ENCODE measurements at regions not wholly inside any gene's neighbourhood (a gene's known extent, or its start where the extent isn't known, plus 50 kb on each side); places are given as distances from the start of the nearest gene placed in this dataset.
"Not testable (repeated sequence)": the region's sequence is repeated elsewhere in the genome, so short reads cannot be mapped to it uniquely, and the experiment has no call there.

DNA sequence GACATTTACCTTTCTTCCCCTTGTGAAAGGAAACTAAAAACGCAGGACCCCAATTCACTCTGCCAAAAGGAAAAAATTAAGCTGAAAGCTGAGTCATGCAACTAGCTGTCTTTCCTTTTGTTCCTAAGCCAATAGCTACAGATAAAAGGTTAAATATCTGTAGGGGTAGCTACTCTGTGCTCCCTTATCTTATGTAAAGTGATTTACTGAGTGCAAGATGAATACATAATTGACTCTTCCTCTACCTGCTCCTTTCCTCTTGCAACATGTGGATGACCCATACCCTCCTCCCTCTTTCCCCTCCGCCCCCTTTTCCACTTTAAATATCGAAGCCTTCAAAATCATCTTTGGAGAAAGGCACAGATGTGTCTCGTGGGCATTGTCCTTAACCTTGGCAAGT, 68.0 kb upstream of the ZNF157 start:
- no peak for DNase-seq (ENCODE audit: low read depth in 6 of 9, low spot score in 9 of 9)
- no peak overlapping the region for H3K27ac ChIP-seq (ENCODE audit: low read depth in 1 of 2, low read length in 1 of 2)
- H3K4me3 ChIP-seq (ENCODE audit: low read length in 2 of 2) = no peak overlapping the region
- WGBS = 71% methylated on average over 4 of the region's 4 CpGs
- H3K9me3 ChIP-seq (ENCODE audit: control insufficient read depth in 2 of 2, insufficient read depth in 1 of 2, low read length in 1 of 2) = no peaks in the 10 kb centered on the region
- H3K4me1 ChIP-seq (ENCODE audit: control insufficient read depth in 2 of 2, insufficient read depth in 2 of 2, low read length in 2 of 2) = no peaks in the 10 kb centered on the region
- peaks cover 0 to 2% of the 10 kb centered on the region in 2 donors for H3K27me3 ChIP-seq (ENCODE audit: control insufficient read depth in 2 of 2, insufficient read depth in 1 of 2, low read length in 1 of 2)
- no peaks in the 10 kb centered on the region for H3K36me3 ChIP-seq (ENCODE audit: control insufficient read depth in 2 of 2, insufficient read depth in 2 of 2, low read length in 1 of 2)

DNA sequence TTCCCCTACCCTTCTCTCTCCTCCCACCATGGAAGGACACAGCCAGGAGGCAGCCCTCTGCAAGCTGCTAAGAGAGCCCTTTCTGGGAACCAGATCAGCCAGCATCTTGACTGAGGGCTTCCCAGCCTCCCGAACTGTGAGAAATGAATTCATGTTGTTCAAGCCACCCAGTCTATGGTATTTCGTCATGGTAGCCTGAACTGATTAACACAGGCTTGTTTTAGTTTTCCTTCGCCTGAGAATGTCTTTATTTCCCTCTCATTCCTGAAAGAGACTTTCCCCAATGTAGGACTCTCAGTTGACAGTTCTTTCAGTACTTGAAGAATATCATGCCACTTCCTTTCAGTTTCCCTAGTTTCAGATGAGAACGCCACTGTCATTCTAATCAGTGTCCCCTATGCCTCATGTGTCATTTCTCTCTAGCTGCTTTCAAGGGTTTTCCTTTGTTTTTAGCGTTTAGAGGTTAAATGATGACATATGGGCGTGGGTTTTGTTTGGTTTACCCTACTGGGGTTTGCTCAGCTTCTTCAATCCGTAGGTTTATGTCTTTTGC, 63.8 kb upstream of the ZNF157 start:
- H3K27me3 ChIP-seq (ENCODE audit: control insufficient read depth in 2 of 2, insufficient read depth in 1 of 2, low read length in 1 of 2); DNase-seq (ENCODE audit: low read depth in 6 of 9, low spot score in 9 of 9): not testable (repeated sequence)
- WGBS = 94% methylated on average over 7 of the region's 7 CpGs

DNA sequence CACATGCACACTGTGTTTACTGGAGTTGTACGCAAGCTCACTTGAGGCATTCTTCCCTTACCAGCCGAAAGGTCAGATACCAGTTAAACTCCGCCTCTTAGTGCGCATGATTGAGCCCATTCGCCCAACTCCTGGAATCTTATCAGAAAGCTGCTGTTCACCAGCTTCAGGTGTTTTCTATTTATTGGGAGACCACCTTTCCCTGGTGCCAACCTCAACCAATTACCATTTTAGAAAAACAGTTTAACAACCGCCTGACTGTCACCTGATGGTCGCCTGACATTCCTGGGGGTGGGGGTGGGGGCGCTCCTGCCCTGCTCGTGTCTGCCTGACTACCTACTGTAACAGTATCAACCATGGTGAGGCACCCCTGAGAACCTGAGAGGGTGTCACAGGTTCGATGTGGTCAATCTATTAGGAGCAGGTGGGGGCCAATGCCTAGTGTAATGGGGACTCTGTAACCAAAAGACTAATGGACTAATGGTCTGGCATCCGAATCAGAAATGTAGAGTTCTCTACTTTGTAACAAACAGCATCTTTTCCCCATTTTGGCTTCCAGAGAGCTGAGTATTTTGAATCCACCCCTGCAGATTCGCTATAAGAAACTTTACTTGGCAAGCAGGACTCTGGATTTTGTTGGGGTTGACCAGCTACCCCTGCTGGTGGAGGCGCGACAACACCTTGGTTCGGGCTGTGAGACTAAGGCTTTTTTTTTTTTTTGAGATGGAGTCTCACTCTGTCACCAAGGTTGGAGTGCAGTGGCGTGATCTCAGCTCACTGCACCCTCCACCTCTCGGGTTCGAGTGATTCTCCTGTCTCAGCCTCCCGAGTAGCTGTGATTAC, 58.2 kb upstream of the ZNF157 start:
- peak in 7 of 9 donors; percentile 3 to 62 (median 12) for DNase-seq (ENCODE audit: low read depth in 6 of 9, low spot score in 9 of 9)
- Histone ChIP-seq H3K27me3 (ENCODE audit: control insufficient read depth in 2 of 2, insufficient read depth in 1 of 2, low read length in 1 of 2) (no peaks in the 10 kb centered on the region), H3K27ac (ENCODE audit: low read depth in 1 of 2, low read length in 1 of 2) (no peak overlapping the region), H3K9me3 (ENCODE audit: control insufficient read depth in 2 of 2, insufficient read depth in 1 of 2, low read length in 1 of 2) (no peaks in the 10 kb centered on the region), H3K4me3 (ENCODE audit: low read length in 2 of 2) (no peak overlapping the region), H3K36me3 (ENCODE audit: control insufficient read depth in 2 of 2, insufficient read depth in 2 of 2, low read length in 1 of 2) (no peaks in the 10 kb centered on the region), H3K4me1 (ENCODE audit: control insufficient read depth in 2 of 2, insufficient read depth in 2 of 2, low read length in 2 of 2) (no peaks in the 10 kb centered on the region)
- WGBS = 60% methylated on average over 19 of the region's 19 CpGs

More for the DNA sequence above, 63.8 kb upstream of the ZNF157 start:
- H3K36me3 ChIP-seq (ENCODE audit: control insufficient read depth in 2 of 2, insufficient read depth in 2 of 2, low read length in 1 of 2); H3K4me3 ChIP-seq (ENCODE audit: low read length in 2 of 2); H3K9me3 ChIP-seq (ENCODE audit: control insufficient read depth in 2 of 2, insufficient read depth in 1 of 2, low read length in 1 of 2); H3K27ac ChIP-seq (ENCODE audit: low read depth in 1 of 2, low read length in 1 of 2); H3K4me1 ChIP-seq (ENCODE audit: control insufficient read depth in 2 of 2, insufficient read depth in 2 of 2, low read length in 2 of 2): not testable (repeated sequence)

DNA sequence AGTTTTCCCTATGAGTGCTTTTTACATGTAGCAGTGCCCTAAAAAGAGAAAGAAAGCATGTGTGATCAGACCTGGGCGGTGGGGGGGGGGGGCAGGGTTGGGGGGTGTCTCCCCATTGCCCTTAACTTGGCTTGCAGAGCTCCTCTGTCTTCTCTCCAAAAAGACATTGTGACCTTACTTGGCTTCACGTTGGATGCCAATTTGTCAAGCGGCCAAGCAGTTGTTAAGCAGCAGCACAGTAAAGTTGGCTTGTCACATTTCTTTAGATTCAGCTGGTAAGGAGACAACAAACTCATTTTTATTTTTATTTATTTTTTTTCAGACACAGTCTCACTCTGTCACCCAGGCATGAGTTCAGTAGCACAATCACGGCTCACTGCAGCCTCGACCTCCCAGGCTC, 57.3 kb upstream of the ZNF157 start:
- no peaks in the 10 kb centered on the region for H3K9me3 ChIP-seq (ENCODE audit: control insufficient read depth in 2 of 2, insufficient read depth in 1 of 2, low read length in 1 of 2)
- no peak overlapping the region for H3K4me3 ChIP-seq (ENCODE audit: low read length in 2 of 2)
- 92% methylated on average over 5 of the region's 5 CpGs for WGBS
- H3K4me1 ChIP-seq (ENCODE audit: control insufficient read depth in 2 of 2, insufficient read depth in 2 of 2, low read length in 2 of 2) = no peaks in the 10 kb centered on the region
- no peaks in the 10 kb centered on the region for H3K27me3 ChIP-seq (ENCODE audit: control insufficient read depth in 2 of 2, insufficient read depth in 1 of 2, low read length in 1 of 2)
- H3K27ac ChIP-seq (ENCODE audit: low read depth in 1 of 2, low read length in 1 of 2) = no peak overlapping the region
- H3K36me3 ChIP-seq (ENCODE audit: control insufficient read depth in 2 of 2, insufficient read depth in 2 of 2, low read length in 1 of 2) = no peaks in the 10 kb centered on the region
- no peak for DNase-seq (ENCODE audit: low read depth in 6 of 9, low spot score in 9 of 9)

DNA sequence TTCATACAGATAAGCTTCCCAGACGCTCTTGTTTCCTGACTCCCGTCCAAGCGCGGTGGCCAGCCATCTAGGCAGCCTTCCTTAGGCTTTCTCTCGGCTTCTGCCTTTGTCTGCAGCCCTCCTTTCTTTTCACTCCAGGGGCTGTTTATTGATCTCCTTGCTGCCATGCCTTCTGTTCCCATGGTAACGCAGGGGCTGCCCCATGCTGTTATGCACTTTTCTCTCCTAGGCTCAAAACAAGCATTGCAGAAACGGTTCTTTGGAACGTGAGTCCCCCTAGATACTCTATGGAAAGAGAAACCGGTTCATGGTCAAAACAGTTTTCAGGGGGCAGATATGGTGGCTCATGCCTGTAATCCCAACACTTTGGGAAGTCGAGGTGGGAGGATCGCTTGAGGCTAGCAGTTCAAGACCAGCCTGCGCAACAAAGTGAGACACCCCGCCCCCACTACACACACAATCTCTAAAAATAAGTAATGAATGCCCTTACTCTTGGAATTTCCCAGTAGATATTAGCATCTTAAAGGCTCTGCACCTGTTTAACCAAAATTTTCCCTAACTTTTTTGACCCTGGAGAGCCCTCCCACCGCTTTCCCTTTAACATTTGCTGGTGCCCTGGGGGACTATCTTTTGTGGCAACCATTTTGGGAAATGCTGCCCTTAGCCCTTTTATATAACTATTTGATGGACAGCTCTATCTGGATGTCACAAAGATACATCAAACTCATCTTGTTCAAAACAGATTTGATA, 53.9 kb upstream of the ZNF157 start:
- H3K36me3 ChIP-seq (ENCODE audit: control insufficient read depth in 2 of 2, insufficient read depth in 2 of 2, low read length in 1 of 2) = no peaks in the 10 kb centered on the region
- WGBS = 86% methylated on average over 14 of the region's 14 CpGs
- DNase-seq (ENCODE audit: low read depth in 6 of 9, low spot score in 9 of 9) = no peak
- no peaks in the 10 kb centered on the region for H3K9me3 ChIP-seq (ENCODE audit: control insufficient read depth in 2 of 2, insufficient read depth in 1 of 2, low read length in 1 of 2)
- no peak overlapping the region for H3K27ac ChIP-seq (ENCODE audit: low read depth in 1 of 2, low read length in 1 of 2)
- H3K27me3 ChIP-seq (ENCODE audit: control insufficient read depth in 2 of 2, insufficient read depth in 1 of 2, low read length in 1 of 2) = no peaks in the 10 kb centered on the region
- no peaks in the 10 kb centered on the region for H3K4me1 ChIP-seq (ENCODE audit: control insufficient read depth in 2 of 2, insufficient read depth in 2 of 2, low read length in 2 of 2)
- H3K4me3 ChIP-seq (ENCODE audit: low read length in 2 of 2) = no peak overlapping the region

All from thymus (tissue), 11 donors.